ENCODE measurements at regions not wholly inside any gene's neighbourhood (a gene's known extent, or its start where the extent isn't known, plus 50 kb on each side); places are given as distances from the start of the nearest gene placed in this dataset.

GRCh38 chr7:131122394-131122793, 205.3 kb upstream of the MKLN1 start:
- Histone ChIP-seq H2AFZ (ENCODE audit: insufficient read depth, low read length, poor library complexity) (no peak overlapping the region), H2BK120ac (ENCODE audit: insufficient read depth, low read length, poor library complexity) (no peak overlapping the region), H3K4ac (ENCODE audit: low read depth, low read length) (no peak overlapping the region), H3K27ac (ENCODE audit: low read depth, low read length) (no peak overlapping the region), H4K12ac (ENCODE audit: low read depth, low read length) (no peak overlapping the region), H3K23ac (ENCODE audit: low read length) (no peak overlapping the region), H3K27me3 (ENCODE audit: insufficient read depth, low read length) (no peaks in the 10 kb centered on the region), H2BK5ac (ENCODE audit: low read depth, low read length, poor library complexity) (no peak overlapping the region), H4K91ac (ENCODE audit: low read depth, low read length) (no peak overlapping the region), H3K36me3 (ENCODE audit: control insufficient read depth in 1 of 2, insufficient read depth in 2 of 2, low read length in 2 of 2) (peaks cover 0 to 3% of the 10 kb centered on the region in 2 experiments), H3K9me3 (ENCODE audit: insufficient read depth, low read depth, low read length) (peaks cover 6% of the 10 kb centered on the region), H3K14ac (ENCODE audit: low read length) (no peak overlapping the region), H3K79me2 (ENCODE audit: control insufficient read depth, insufficient read depth, low read length, poor library complexity) (no peaks in the 10 kb centered on the region), H3K4me2 (ENCODE audit: low read length) (no peak overlapping the region), H3K4me3 (ENCODE audit: low read depth, low read length) (no peak overlapping the region), H2AK5ac (ENCODE audit: low read length) (no peak overlapping the region), H3K18ac (ENCODE audit: low read length) (no peak overlapping the region), H2BK12ac (ENCODE audit: low read length) (no peak overlapping the region), H3K9ac (ENCODE audit: low read length) (no peak overlapping the region), H4K8ac (ENCODE audit: low read depth, low read length) (no peak overlapping the region), H3K79me1 (ENCODE audit: low read length) (no peaks in the 10 kb centered on the region), H3K4me1 (ENCODE audit: control insufficient read depth in 1 of 2, insufficient read depth in 2 of 2, low read length in 2 of 2) (no peaks in the 10 kb centered on the region)
- DNase-seq = peak; percentile 8 to 29
- WGBS (ENCODE audit: extremely low coverage, insufficient coverage, insufficient read length) = no CpG with 5 or more reads among the region's 10 CpGs

GRCh38 chr7:131124001-131124629, 203.6 kb upstream of the MKLN1 start:
- WGBS (ENCODE audit: extremely low coverage, insufficient coverage, insufficient read length) = no CpG with 5 or more reads among the region's 4 CpGs
- Histone ChIP-seq H3K14ac (ENCODE audit: low read length) (no peak overlapping the region), H3K79me1 (ENCODE audit: low read length) (no peaks in the 10 kb centered on the region), H3K36me3 (ENCODE audit: control insufficient read depth in 1 of 2, insufficient read depth in 2 of 2, low read length in 2 of 2) (peaks cover 0 to 3% of the 10 kb centered on the region in 2 experiments), H2BK5ac (ENCODE audit: low read depth, low read length, poor library complexity) (no peak overlapping the region), H4K8ac (ENCODE audit: low read depth, low read length) (no peak overlapping the region), H2AFZ (ENCODE audit: insufficient read depth, low read length, poor library complexity) (no peak overlapping the region), H3K9ac (ENCODE audit: low read length) (no peak overlapping the region), H3K4me1 (ENCODE audit: control insufficient read depth in 1 of 2, insufficient read depth in 2 of 2, low read length in 2 of 2) (no peaks in the 10 kb centered on the region), H3K27me3 (ENCODE audit: insufficient read depth, low read length) (no peaks in the 10 kb centered on the region), H3K18ac (ENCODE audit: low read length) (no peak overlapping the region), H4K91ac (ENCODE audit: low read depth, low read length) (no peak overlapping the region), H3K79me2 (ENCODE audit: control insufficient read depth, insufficient read depth, low read length, poor library complexity) (no peaks in the 10 kb centered on the region), H3K4me2 (ENCODE audit: low read length) (no peak overlapping the region), H3K27ac (ENCODE audit: low read depth, low read length) (no peak overlapping the region), H2BK12ac (ENCODE audit: low read length) (no peak overlapping the region), H2BK120ac (ENCODE audit: insufficient read depth, low read length, poor library complexity) (no peak overlapping the region), H3K23ac (ENCODE audit: low read length) (no peak overlapping the region), H3K4ac (ENCODE audit: low read depth, low read length) (no peak overlapping the region), H3K4me3 (ENCODE audit: low read depth, low read length) (no peak overlapping the region), H2AK5ac (ENCODE audit: low read length) (no peak overlapping the region), H4K12ac (ENCODE audit: low read depth, low read length) (no peak overlapping the region), H3K9me3 (ENCODE audit: insufficient read depth, low read depth, low read length) (peaks cover 5% of the 10 kb centered on the region)
- DNase-seq = no peak

- no peak overlapping the region for H3K4ac ChIP-seq (ENCODE audit: low read depth, low read length)
- WGBS (ENCODE audit: extremely low coverage, insufficient coverage, insufficient read length) = no CpG with 5 or more reads among the region's 3 CpGs
- no peak overlapping the region for H2BK5ac ChIP-seq (ENCODE audit: low read depth, low read length, poor library complexity)
- H4K8ac ChIP-seq (ENCODE audit: low read depth, low read length) = no peak overlapping the region
- H3K79me1 ChIP-seq (ENCODE audit: low read length) = no peaks in the 10 kb centered on the region
- H2AK5ac ChIP-seq (ENCODE audit: low read length) = no peak overlapping the region
- DNase-seq = no peak
- no peak overlapping the region for H2BK120ac ChIP-seq (ENCODE audit: insufficient read depth, low read length, poor library complexity)
- H2AFZ ChIP-seq (ENCODE audit: insufficient read depth, low read length, poor library complexity) = no peak overlapping the region
- H3K4me1 ChIP-seq (ENCODE audit: control insufficient read depth in 1 of 2, insufficient read depth in 2 of 2, low read length in 2 of 2) = no peaks in the 10 kb centered on the region
- peaks cover 1% of the 10 kb centered on the region for H3K9me3 ChIP-seq (ENCODE audit: insufficient read depth, low read depth, low read length)
- no peak overlapping the region for H3K4me3 ChIP-seq (ENCODE audit: low read depth, low read length)
- H3K23ac ChIP-seq (ENCODE audit: low read length) = no peak overlapping the region
- no peak overlapping the region for H2BK12ac ChIP-seq (ENCODE audit: low read length)
- no peaks in the 10 kb centered on the region for H3K36me3 ChIP-seq (ENCODE audit: control insufficient read depth in 1 of 2, insufficient read depth in 2 of 2, low read length in 2 of 2)
- no peak overlapping the region for H3K27ac ChIP-seq (ENCODE audit: low read depth, low read length)
- H3K79me2 ChIP-seq (ENCODE audit: control insufficient read depth, insufficient read depth, low read length, poor library complexity) = no peaks in the 10 kb centered on the region
- H3K14ac ChIP-seq (ENCODE audit: low read length) = no peak overlapping the region
- H4K12ac ChIP-seq (ENCODE audit: low read depth, low read length) = no peak overlapping the region
- no peak overlapping the region for H3K9ac ChIP-seq (ENCODE audit: low read length)
- H3K4me2 ChIP-seq (ENCODE audit: low read length) = no peak overlapping the region
- H3K18ac ChIP-seq (ENCODE audit: low read length) = no peak overlapping the region
- H4K91ac ChIP-seq (ENCODE audit: low read depth, low read length) = no peak overlapping the region
- no peaks in the 10 kb centered on the region for H3K27me3 ChIP-seq (ENCODE audit: insufficient read depth, low read length)
Observed at GRCh38 chr7:131124867-131125266, 202.8 kb upstream of the MKLN1 start.

- Histone ChIP-seq H4K8ac (ENCODE audit: low read depth, low read length) (no peak overlapping the region), H3K4me2 (ENCODE audit: low read length) (no peak overlapping the region), H4K91ac (ENCODE audit: low read depth, low read length) (no peak overlapping the region), H2BK5ac (ENCODE audit: low read depth, low read length, poor library complexity) (no peak overlapping the region), H3K4ac (ENCODE audit: low read depth, low read length) (no peak overlapping the region), H3K14ac (ENCODE audit: low read length) (no peak overlapping the region), H3K4me3 (ENCODE audit: low read depth, low read length) (no peak overlapping the region), H3K9ac (ENCODE audit: low read length) (no peak overlapping the region), H3K23ac (ENCODE audit: low read length) (no peak overlapping the region), H3K27ac (ENCODE audit: low read depth, low read length) (no peak overlapping the region), H2AK5ac (ENCODE audit: low read length) (no peak overlapping the region), H3K27me3 (ENCODE audit: insufficient read depth, low read length) (no peaks in the 10 kb centered on the region), H4K12ac (ENCODE audit: low read depth, low read length) (no peak overlapping the region), H2BK120ac (ENCODE audit: insufficient read depth, low read length, poor library complexity) (no peak overlapping the region), H3K9me3 (ENCODE audit: insufficient read depth, low read depth, low read length) (no peaks in the 10 kb centered on the region), H3K79me1 (ENCODE audit: low read length) (no peaks in the 10 kb centered on the region), H3K79me2 (ENCODE audit: control insufficient read depth, insufficient read depth, low read length, poor library complexity) (no peaks in the 10 kb centered on the region), H3K18ac (ENCODE audit: low read length) (no peak overlapping the region), H3K36me3 (ENCODE audit: control insufficient read depth in 1 of 2, insufficient read depth in 2 of 2, low read length in 2 of 2) (no peaks in the 10 kb centered on the region), H2AFZ (ENCODE audit: insufficient read depth, low read length, poor library complexity) (no peak overlapping the region), H2BK12ac (ENCODE audit: low read length) (no peak overlapping the region), H3K4me1 (ENCODE audit: control insufficient read depth in 1 of 2, insufficient read depth in 2 of 2, low read length in 2 of 2) (peaks cover 0 to 3% of the 10 kb centered on the region in 2 experiments)
- DNase-seq = peak; percentile 81 to 96
- no CpG with 5 or more reads among the region's 4 CpGs for WGBS (ENCODE audit: extremely low coverage, insufficient coverage, insufficient read length)
Observed at GRCh38 chr7:131130324-131130723, 197.4 kb upstream of the MKLN1 start.

Measured in trophoblast cell (in vitro differentiated cells and primary cell).